Mesothelial cell of epicardium (in vitro differentiated cells): ENCODE measurements at regions not wholly inside any gene's neighbourhood (a gene's known extent, or its start where the extent isn't known, plus 50 kb on each side); places are given as distances from the start of the nearest gene placed in this dataset.

Experiments
- DNase-seq, 2 experiments: peaks; one replicate each; pipeline ENCODE4 v3.0.0; 2021; ENCODE audit warnings: low spot score in 2 of 2; ENCODE audit not compliant: unreplicated experiment in 2 of 2
- H3K27ac Mint-ChIP-seq: 2 replicates; pipeline ENCODE4 v1.8.0; 2021; ENCODE audit warnings: mixed read lengths
- H3K27me3 Mint-ChIP-seq: 2 replicates; pipeline ENCODE4 v1.8.0; 2021; ENCODE audit warnings: low read depth, mixed read lengths
- H3K36me3 Mint-ChIP-seq: 2 replicates; pipeline ENCODE4 v1.8.0; 2021; ENCODE audit warnings: mixed read lengths
- H3K4me1 Mint-ChIP-seq: 2 replicates; pipeline ENCODE4 v1.8.0; 2021; ENCODE audit warnings: mixed read lengths
- H3K4me3 Mint-ChIP-seq: 2 replicates; pipeline ENCODE4 v1.8.0; 2021; ENCODE audit warnings: mild to moderate bottlenecking, moderate library complexity, mixed read lengths
- H3K9me3 Mint-ChIP-seq: 2 replicates; pipeline ENCODE4 v1.8.0; 2021; ENCODE audit warnings: mixed read lengths
- TF ChIP-seq, protein P1 (sequence below): fragments of 200-600 bp; sonication (generic); IDR thresholded peaks from one replicate; pipeline ENCODE4 v1.5.0; 2021; ENCODE audit warnings: antibody characterized with exemption; ENCODE audit not compliant: unreplicated experiment

- DNase-seq: no peak
- peaks cover 8% of the 10 kb centered on the region for H3K9me3 Mint-ChIP-seq
- H3K36me3 Mint-ChIP-seq: peaks cover 6% of the 10 kb centered on the region
- TF ChIP-seq, protein P1, sequence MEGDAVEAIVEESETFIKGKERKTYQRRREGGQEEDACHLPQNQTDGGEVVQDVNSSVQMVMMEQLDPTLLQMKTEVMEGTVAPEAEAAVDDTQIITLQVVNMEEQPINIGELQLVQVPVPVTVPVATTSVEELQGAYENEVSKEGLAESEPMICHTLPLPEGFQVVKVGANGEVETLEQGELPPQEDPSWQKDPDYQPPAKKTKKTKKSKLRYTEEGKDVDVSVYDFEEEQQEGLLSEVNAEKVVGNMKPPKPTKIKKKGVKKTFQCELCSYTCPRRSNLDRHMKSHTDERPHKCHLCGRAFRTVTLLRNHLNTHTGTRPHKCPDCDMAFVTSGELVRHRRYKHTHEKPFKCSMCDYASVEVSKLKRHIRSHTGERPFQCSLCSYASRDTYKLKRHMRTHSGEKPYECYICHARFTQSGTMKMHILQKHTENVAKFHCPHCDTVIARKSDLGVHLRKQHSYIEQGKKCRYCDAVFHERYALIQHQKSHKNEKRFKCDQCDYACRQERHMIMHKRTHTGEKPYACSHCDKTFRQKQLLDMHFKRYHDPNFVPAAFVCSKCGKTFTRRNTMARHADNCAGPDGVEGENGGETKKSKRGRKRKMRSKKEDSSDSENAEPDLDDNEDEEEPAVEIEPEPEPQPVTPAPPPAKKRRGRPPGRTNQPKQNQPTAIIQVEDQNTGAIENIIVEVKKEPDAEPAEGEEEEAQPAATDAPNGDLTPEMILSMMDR: no peak
- H3K4me3 Mint-ChIP-seq: no peak overlapping the region
- peaks cover 52% of the 10 kb centered on the region for H3K4me1 Mint-ChIP-seq
- no peaks in the 10 kb centered on the region for H3K27me3 Mint-ChIP-seq
- peak overlapping the region; percentile 83 for H3K27ac Mint-ChIP-seq
Observed at GRCh38 chr14:44369401-44370123, 137.5 kb downstream of the FSCB start.

DNA sequence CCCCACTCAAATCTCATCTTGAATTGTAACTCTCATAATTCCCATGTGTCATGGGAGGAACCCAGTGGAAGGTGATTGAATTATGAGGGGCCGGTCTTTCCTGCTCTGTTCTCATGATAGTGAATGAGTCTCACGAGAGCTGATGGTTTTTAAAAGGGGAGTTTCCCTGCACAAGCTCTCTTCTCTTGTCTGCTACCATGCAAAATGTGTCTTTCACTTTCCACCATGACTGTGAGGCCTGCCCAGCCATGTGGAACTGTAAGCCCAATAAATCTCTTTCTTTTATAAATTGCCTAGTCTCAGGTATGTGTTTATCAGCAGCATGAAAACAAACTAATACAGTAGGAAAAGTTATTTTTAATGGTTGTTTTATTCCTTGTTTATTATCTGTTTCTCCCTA lies 146.0 kb downstream of the FSCB start:
- no peak for DNase-seq
- Mint-ChIP-seq H3K9me3 (peaks cover 14% of the 10 kb centered on the region), H3K27ac (no peak overlapping the region), H3K27me3 (no peaks in the 10 kb centered on the region), H3K4me3 (no peak overlapping the region), H3K36me3 (peaks cover 4% of the 10 kb centered on the region), H3K4me1 (peaks cover 4% of the 10 kb centered on the region)
- TF ChIP-seq, protein P1: no peak

- Mint-ChIP-seq H3K27ac (no peak overlapping the region), H3K36me3 (no peaks in the 10 kb centered on the region), H3K9me3 (peaks cover 12% of the 10 kb centered on the region), H3K4me3 (no peak overlapping the region), H3K4me1 (peaks cover 5% of the 10 kb centered on the region), H3K27me3 (no peaks in the 10 kb centered on the region)
- TF ChIP-seq, protein P1: no peak
- DNase-seq: no peak
Observed at GRCh38 chr14:44353805-44354204, 153.3 kb downstream of the FSCB start.

- DNase-seq: no peak
- Mint-ChIP-seq H3K9me3 (peaks cover 15% of the 10 kb centered on the region), H3K27ac (no peak overlapping the region), H3K36me3 (peaks cover 2% of the 10 kb centered on the region), H3K4me3 (no peak overlapping the region), H3K4me1 (peaks cover 5% of the 10 kb centered on the region), H3K27me3 (no peaks in the 10 kb centered on the region)
- TF ChIP-seq, protein P1: no peak
Observed at GRCh38 chr14:44352201-44352600, 154.9 kb downstream of the FSCB start.

- peaks cover 24% of the 10 kb centered on the region for H3K9me3 Mint-ChIP-seq
- H3K27me3 Mint-ChIP-seq: no peaks in the 10 kb centered on the region
- no peak for DNase-seq
- no peak overlapping the region for H3K27ac Mint-ChIP-seq
- peaks cover 2% of the 10 kb centered on the region for H3K36me3 Mint-ChIP-seq
- H3K4me3 Mint-ChIP-seq: no peak overlapping the region
- peaks cover under 1% of the 10 kb centered on the region for H3K4me1 Mint-ChIP-seq
- TF ChIP-seq, protein P1: no peak
Observed at GRCh38 chr14:44347316-44347715, 159.8 kb downstream of the FSCB start.
